ENCODE measurements at regions not wholly inside any gene's neighbourhood (a gene's known extent, or its start where the extent isn't known, plus 50 kb on each side); places are given as distances from the start of the nearest gene placed in this dataset.

DNA sequence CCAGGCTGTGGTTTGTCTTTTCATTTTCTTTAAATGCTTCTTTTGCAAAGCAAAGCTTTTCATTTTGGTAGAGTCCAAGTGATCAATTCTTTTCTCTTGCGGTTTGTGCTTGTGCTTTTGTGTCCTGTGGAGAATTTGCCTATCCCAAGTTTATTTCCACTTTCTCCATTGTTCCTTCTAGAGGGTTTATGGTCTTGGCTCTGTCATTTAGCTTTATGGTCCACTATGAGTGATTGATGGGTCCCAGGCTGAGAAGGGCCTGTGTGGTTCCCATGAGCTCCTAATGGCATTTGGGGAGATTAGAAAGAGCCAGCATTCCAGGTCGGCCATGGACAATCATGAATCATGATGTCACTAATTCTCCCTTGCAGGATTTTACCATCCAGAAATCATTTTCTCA, 86.5 kb downstream of the CPZ start:
- Histone ChIP-seq H3K9me3 (ENCODE audit: low read depth, low read length, poor library complexity, severe bottlenecking) (no peaks in the 10 kb centered on the region), H3K4me3 (ENCODE audit: low read depth, low read length, poor library complexity, severe bottlenecking) (no peak overlapping the region), H3K36me3 (ENCODE audit: insufficient read depth, low read length, poor library complexity, severe bottlenecking) (no peaks in the 10 kb centered on the region), H3K27ac (ENCODE audit: low read depth, low read length, poor library complexity, severe bottlenecking) (no peak overlapping the region), H3K27me3 (replicated peaks; ENCODE audit: insufficient read depth, low read depth, low read length, poor library complexity) (peaks cover 53% of the 10 kb centered on the region), H3K4me1 (ENCODE audit: insufficient read depth, low read length, poor library complexity, severe bottlenecking) (no peaks in the 10 kb centered on the region)
- intact Hi-C loops (cut with micrococcal nuclease; ENCODE audit: unreplicated experiment) = no loop called here
- DNase-seq (ENCODE audit: low spot score) = no peak
- TF ChIP-seq EZH2 (IDR thresholded peaks at IDR 0.05; ENCODE audit: borderline replicate concordance, low read depth, low read length, poor library complexity, severe bottlenecking) = no peak
- TF ChIP-seq, protein P1, sequence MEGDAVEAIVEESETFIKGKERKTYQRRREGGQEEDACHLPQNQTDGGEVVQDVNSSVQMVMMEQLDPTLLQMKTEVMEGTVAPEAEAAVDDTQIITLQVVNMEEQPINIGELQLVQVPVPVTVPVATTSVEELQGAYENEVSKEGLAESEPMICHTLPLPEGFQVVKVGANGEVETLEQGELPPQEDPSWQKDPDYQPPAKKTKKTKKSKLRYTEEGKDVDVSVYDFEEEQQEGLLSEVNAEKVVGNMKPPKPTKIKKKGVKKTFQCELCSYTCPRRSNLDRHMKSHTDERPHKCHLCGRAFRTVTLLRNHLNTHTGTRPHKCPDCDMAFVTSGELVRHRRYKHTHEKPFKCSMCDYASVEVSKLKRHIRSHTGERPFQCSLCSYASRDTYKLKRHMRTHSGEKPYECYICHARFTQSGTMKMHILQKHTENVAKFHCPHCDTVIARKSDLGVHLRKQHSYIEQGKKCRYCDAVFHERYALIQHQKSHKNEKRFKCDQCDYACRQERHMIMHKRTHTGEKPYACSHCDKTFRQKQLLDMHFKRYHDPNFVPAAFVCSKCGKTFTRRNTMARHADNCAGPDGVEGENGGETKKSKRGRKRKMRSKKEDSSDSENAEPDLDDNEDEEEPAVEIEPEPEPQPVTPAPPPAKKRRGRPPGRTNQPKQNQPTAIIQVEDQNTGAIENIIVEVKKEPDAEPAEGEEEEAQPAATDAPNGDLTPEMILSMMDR (conservative IDR thresholded peaks at IDR 0.05; ENCODE audit: low read depth, low read length) = no peak
- BruUV-seq (replicated peaks) = no TSS peak
- CTCF ChIA-PET = interaction anchor here (0.9 kb wide), 1 partner anchor 9 kb away, joined by 3 read pairs; no protein-coding TSS in a partner anchor
- POLR2A ChIA-PET (ENCODE audit: low non-redundant PET) = no interaction called here

DNA sequence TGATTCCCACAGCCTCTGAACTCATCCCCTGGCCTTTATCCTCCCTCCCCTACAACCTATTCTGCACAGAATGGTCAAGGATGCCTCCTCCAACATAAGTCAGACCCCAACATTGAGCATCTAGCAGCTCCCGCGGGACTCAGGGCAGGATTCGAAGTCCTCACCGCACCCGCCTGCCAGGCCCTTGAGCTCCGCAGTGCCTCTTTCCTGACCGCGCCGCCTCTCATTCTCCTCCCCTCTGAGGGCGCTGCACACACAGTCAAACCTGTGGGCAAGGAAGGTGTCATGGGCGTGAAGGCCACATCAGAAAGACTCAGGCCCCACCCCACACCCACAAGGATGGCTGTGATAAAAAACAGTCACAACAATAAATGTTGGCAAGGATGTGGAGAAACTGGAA, 84.1 kb downstream of the CPZ start:
- Histone ChIP-seq H3K27ac (ENCODE audit: low read depth, low read length, poor library complexity, severe bottlenecking) (no peak overlapping the region), H3K4me3 (ENCODE audit: low read depth, low read length, poor library complexity, severe bottlenecking) (no peak overlapping the region), H3K9me3 (ENCODE audit: low read depth, low read length, poor library complexity, severe bottlenecking) (no peaks in the 10 kb centered on the region), H3K4me1 (ENCODE audit: insufficient read depth, low read length, poor library complexity, severe bottlenecking) (no peaks in the 10 kb centered on the region), H3K36me3 (ENCODE audit: insufficient read depth, low read length, poor library complexity, severe bottlenecking) (no peaks in the 10 kb centered on the region), H3K27me3 (replicated peaks; ENCODE audit: insufficient read depth, low read depth, low read length, poor library complexity) (peaks cover 44% of the 10 kb centered on the region)
- POLR2A ChIA-PET (ENCODE audit: low non-redundant PET) = no interaction called here
- CTCF ChIA-PET = no interaction called here
- DNase-seq (ENCODE audit: low spot score) = no peak
- no peak for TF ChIP-seq EZH2 (IDR thresholded peaks at IDR 0.05; ENCODE audit: borderline replicate concordance, low read depth, low read length, poor library complexity, severe bottlenecking)
- TF ChIP-seq, protein P1 (conservative IDR thresholded peaks at IDR 0.05; ENCODE audit: low read depth, low read length) = no peak
- BruUV-seq (replicated peaks) = no TSS peak
- intact Hi-C loops (cut with micrococcal nuclease; ENCODE audit: unreplicated experiment) = no loop called here

DNA sequence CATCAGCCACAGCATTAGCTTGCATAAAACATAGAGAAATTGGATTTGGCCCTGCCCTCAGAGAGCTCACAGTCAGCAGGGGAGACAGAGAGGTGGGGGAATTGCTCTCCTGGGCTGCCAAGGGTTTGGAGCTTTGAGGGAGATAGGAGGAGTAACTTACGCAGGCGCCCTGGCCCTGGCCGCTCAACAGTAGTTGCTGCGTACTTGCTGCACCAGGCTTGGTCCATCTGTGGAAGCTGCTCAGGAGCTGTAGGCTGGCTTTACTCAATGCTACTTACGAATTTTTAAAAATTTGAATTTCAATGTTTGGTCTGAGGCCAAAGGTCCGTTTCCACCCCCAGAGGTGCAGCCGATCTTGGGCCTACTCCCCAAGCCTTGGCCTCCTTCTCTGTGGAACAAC, 83.3 kb downstream of the CPZ start:
- BruUV-seq (replicated peaks) = no TSS peak
- H3K36me3 ChIP-seq (ENCODE audit: insufficient read depth, low read length, poor library complexity, severe bottlenecking) = no peaks in the 10 kb centered on the region
- ChIA-PET CTCF (no interaction called here), POLR2A (ENCODE audit: low non-redundant PET) (no interaction called here)
- H3K27ac ChIP-seq (ENCODE audit: low read depth, low read length, poor library complexity, severe bottlenecking) = no peak overlapping the region
- no peak for DNase-seq (ENCODE audit: low spot score)
- H3K9me3 ChIP-seq (ENCODE audit: low read depth, low read length, poor library complexity, severe bottlenecking) = no peaks in the 10 kb centered on the region
- H3K4me3 ChIP-seq (ENCODE audit: low read depth, low read length, poor library complexity, severe bottlenecking) = no peak overlapping the region
- no peaks in the 10 kb centered on the region for H3K4me1 ChIP-seq (ENCODE audit: insufficient read depth, low read length, poor library complexity, severe bottlenecking)
- TF ChIP-seq EZH2 (IDR thresholded peaks at IDR 0.05; ENCODE audit: borderline replicate concordance, low read depth, low read length, poor library complexity, severe bottlenecking) = no peak
- TF ChIP-seq, protein P1 (conservative IDR thresholded peaks at IDR 0.05; ENCODE audit: low read depth, low read length) = no peak
- peaks cover 41% of the 10 kb centered on the region for H3K27me3 ChIP-seq (replicated peaks; ENCODE audit: insufficient read depth, low read depth, low read length, poor library complexity)
- intact Hi-C loops (cut with micrococcal nuclease; ENCODE audit: unreplicated experiment) = no loop called here

Data from A673 (cell line).